Smooth muscle cell (in vitro differentiated cells): ENCODE measurements at regions not wholly inside any gene's neighbourhood (a gene's known extent, or its start where the extent isn't known, plus 50 kb on each side); places are given as distances from the start of the nearest gene placed in this dataset.

Experiments used
- DNase-seq: peaks from one replicate; lab custom pipeline; 2025; ENCODE audit not compliant: unreplicated experiment; lab: John Stamatoyannopoulos, UW
- H2AFZ ChIP-seq: fragments of 200-600 bp; sonication (generic); 2 replicates; pipeline ENCODE4 v1.6.0; 2016; ENCODE audit warnings: antibody characterized with exemption, low read depth, mild to moderate bottlenecking
- H3F3A ChIP-seq: fragments of 200-600 bp; sonication (generic); 2 replicates; pipeline ENCODE4 v1.6.0; 2017; ENCODE audit warnings: antibody characterized with exemption, low read depth
- H3K27ac ChIP-seq: fragments of 200-600 bp; sonication (generic); 2 replicates; pipeline ENCODE4 v1.5.1; 2016; ENCODE audit warnings: low read depth, mild to moderate bottlenecking
- H3K27me3 ChIP-seq: fragments of 200-600 bp; sonication (generic); 2 replicates; pipeline ENCODE4 v1.6.1; 2016; ENCODE audit warnings: low read depth, mild to moderate bottlenecking
- H3K36me3 ChIP-seq: fragments of 200-600 bp; sonication (generic); 2 replicates; pipeline ENCODE4 v1.5.1; 2016; ENCODE audit warnings: low read depth
- H3K4me1 ChIP-seq: fragments of 200-600 bp; sonication (generic); 2 replicates; pipeline ENCODE4 v1.5.1; 2016; ENCODE audit warnings: low read depth
- H3K4me2 ChIP-seq: fragments of 200-600 bp; sonication (generic); 2 replicates; pipeline ENCODE4 v1.6.0; 2016; ENCODE audit warnings: mild to moderate bottlenecking
- H3K4me3 ChIP-seq: fragments of 200-600 bp; sonication (generic); 2 replicates; pipeline ENCODE4 v1.5.1; 2016; ENCODE audit warnings: mild to moderate bottlenecking
- H3K79me2 ChIP-seq: fragments of 200-600 bp; sonication (generic); 2 replicates; pipeline ENCODE4 v1.6.0; 2016; ENCODE audit warnings: low read depth, mild to moderate bottlenecking
- H3K9ac ChIP-seq: fragments of 200-600 bp; sonication (generic); 2 replicates; pipeline ENCODE4 v1.6.0; 2016; ENCODE audit warnings: low read depth
- H3K9me3 ChIP-seq: fragments of 200-600 bp; sonication (generic); replicated peaks from 2 replicates; pipeline ENCODE4 v1.5.1; 2016; ENCODE audit warnings: low read depth
- H4K20me1 ChIP-seq: fragments of 200-600 bp; sonication (generic); 2 replicates; pipeline ENCODE4 v1.6.0; 2016; ENCODE audit warnings: low read depth
- WGBS: methylation state at CpG from one replicate; pipeline ENCODE4 v1.1.7; 2016; ENCODE audit warnings: low lambda C conversion rate; 5-methylcytosine and 5-hydroxymethylcytosine counted together
- TF ChIP-seq, protein P1 (sequence below): fragments of 200-600 bp; sonication (generic); IDR thresholded peaks from 2 replicates; pipeline ENCODE4 v1.5.1; 2017; ENCODE audit warnings: borderline replicate concordance, mild to moderate bottlenecking, antibody characterized with exemption; ENCODE audit not compliant: insufficient read depth, poor library complexity, severe bottlenecking

DNA sequence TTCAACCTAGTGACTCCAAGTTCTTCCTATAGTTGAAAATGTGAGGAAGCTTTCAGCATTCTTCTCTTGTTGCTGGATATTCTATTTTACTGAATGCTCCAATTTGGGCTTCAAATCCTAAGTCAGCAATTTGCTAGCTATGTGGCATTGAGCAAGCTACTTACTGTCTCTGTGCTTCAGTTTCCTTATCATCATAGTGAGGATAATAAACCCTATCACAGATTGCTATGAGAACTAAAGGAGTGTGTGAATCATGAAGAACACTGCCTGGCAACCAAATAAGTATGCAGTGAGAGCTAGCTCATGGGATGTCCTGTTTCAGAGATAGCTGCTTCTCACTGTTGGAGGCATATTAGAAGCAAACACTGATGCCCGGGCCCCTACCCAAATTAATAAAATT is 163.8 kb upstream of the CDIN1 start:
- 71% methylated on average over 1 of the region's 1 CpG for whole genome bisulfite sequencing
- Histone ChIP-seq H3K9me3 (no peaks in the 10 kb centered on the region), H3K4me1 (peaks cover 8% of the 10 kb centered on the region), H3K4me2 (peak overlapping the region; percentile 35), H4K20me1 (no peaks in the 10 kb centered on the region), H3F3A (peaks cover 20% of the 10 kb centered on the region), H2AFZ (peak overlapping the region; percentile 68), H3K27me3 (no peaks in the 10 kb centered on the region), H3K36me3 (no peaks in the 10 kb centered on the region), H3K9ac (peak overlapping the region; percentile 24), H3K4me3 (no peak overlapping the region), H3K27ac (peak overlapping the region; percentile 88), H3K79me2 (no peaks in the 10 kb centered on the region)
- TF ChIP-seq, protein P1, sequence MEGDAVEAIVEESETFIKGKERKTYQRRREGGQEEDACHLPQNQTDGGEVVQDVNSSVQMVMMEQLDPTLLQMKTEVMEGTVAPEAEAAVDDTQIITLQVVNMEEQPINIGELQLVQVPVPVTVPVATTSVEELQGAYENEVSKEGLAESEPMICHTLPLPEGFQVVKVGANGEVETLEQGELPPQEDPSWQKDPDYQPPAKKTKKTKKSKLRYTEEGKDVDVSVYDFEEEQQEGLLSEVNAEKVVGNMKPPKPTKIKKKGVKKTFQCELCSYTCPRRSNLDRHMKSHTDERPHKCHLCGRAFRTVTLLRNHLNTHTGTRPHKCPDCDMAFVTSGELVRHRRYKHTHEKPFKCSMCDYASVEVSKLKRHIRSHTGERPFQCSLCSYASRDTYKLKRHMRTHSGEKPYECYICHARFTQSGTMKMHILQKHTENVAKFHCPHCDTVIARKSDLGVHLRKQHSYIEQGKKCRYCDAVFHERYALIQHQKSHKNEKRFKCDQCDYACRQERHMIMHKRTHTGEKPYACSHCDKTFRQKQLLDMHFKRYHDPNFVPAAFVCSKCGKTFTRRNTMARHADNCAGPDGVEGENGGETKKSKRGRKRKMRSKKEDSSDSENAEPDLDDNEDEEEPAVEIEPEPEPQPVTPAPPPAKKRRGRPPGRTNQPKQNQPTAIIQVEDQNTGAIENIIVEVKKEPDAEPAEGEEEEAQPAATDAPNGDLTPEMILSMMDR, result no peak
- no peak for DNase-seq

GRCh38 chr15:36422631-36423030 is 156.8 kb upstream of the CDIN1 start:
- Histone ChIP-seq H3K36me3 (no peaks in the 10 kb centered on the region), H2AFZ (no peak overlapping the region), H3K4me2 (no peak overlapping the region), H3K79me2 (no peaks in the 10 kb centered on the region), H3K27me3 (no peaks in the 10 kb centered on the region), H3K4me1 (peaks cover 13% of the 10 kb centered on the region), H3K9ac (no peak overlapping the region), H4K20me1 (no peaks in the 10 kb centered on the region), H3K9me3 (no peaks in the 10 kb centered on the region), H3F3A (peaks cover 4% of the 10 kb centered on the region), H3K27ac (no peak overlapping the region), H3K4me3 (no peak overlapping the region)
- WGBS, result 93% methylated on average over 2 of the region's 2 CpGs
- no peak for DNase-seq
- TF ChIP-seq, protein P1, result no peak

GRCh38 chr15:36426691-36427090 is 152.7 kb upstream of the CDIN1 start:
- peaks cover 22% of the 10 kb centered on the region for H3K4me1 ChIP-seq
- H3K9ac ChIP-seq, result peak overlapping the region; percentile 13
- WGBS, result 55% methylated on average over 4 of the region's 4 CpGs
- no peak overlapping the region for H3K4me3 ChIP-seq
- H4K20me1 ChIP-seq, result no peaks in the 10 kb centered on the region
- H3F3A ChIP-seq, result peaks cover 14% of the 10 kb centered on the region
- TF ChIP-seq, protein P1, result no peak
- no peak for DNase-seq
- peak overlapping the region; percentile 67 for H2AFZ ChIP-seq
- H3K4me2 ChIP-seq, result peak overlapping the region; percentile 70
- H3K27ac ChIP-seq, result peak overlapping the region; percentile 94
- H3K9me3 ChIP-seq, result no peaks in the 10 kb centered on the region
- no peaks in the 10 kb centered on the region for H3K36me3 ChIP-seq
- H3K79me2 ChIP-seq, result no peaks in the 10 kb centered on the region
- no peaks in the 10 kb centered on the region for H3K27me3 ChIP-seq

- TF ChIP-seq, protein P1, result no peak
- Histone ChIP-seq H3K4me1 (peaks cover 22% of the 10 kb centered on the region), H3F3A (peaks cover 14% of the 10 kb centered on the region), H3K9me3 (no peaks in the 10 kb centered on the region), H3K4me2 (peak overlapping the region; percentile 70), H3K79me2 (no peaks in the 10 kb centered on the region), H3K4me3 (no peak overlapping the region), H4K20me1 (no peaks in the 10 kb centered on the region), H3K36me3 (no peaks in the 10 kb centered on the region), H3K27ac (peak overlapping the region; percentile 94), H3K9ac (peak overlapping the region; percentile 62), H3K27me3 (no peaks in the 10 kb centered on the region), H2AFZ (no peak overlapping the region)
- 0% methylated on average over 4 of the region's 4 CpGs for WGBS
- DNase-seq, result peak; percentile 37
Observed at GRCh38 chr15:36428102-36428845, 151.2 kb upstream of the CDIN1 start.
